ENCODE measurements at regions not wholly inside any gene's neighbourhood (a gene's known extent, or its start where the extent isn't known, plus 50 kb on each side); places are given as distances from the start of the nearest gene placed in this dataset.
"Not testable (repeated sequence)": the region's sequence is repeated elsewhere in the genome, so short reads cannot be mapped to it uniquely, and the experiment has no call there.

- DNase-seq, result no peak
Observed at GRCh38 chr10:36534471-36535002, 590.9 kb upstream of the ANKRD30A start.

DNA sequence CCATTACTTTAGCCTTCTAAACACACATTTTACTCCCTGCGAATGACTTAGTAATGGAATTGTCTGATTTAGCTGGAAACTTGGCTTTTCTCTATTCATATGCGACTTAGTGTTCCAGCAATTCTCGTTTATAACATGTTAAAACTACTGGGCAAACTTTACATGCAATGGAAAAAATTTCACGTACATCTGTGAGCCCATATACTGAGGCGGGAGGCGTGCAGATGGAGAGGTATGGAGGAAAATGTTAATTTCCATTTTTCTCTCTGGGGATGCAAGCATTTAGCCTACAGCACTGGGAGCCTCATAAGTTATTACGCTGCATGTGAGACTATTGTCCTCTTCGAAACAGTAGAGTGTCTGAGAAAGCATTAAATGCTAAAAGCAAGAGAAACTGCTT lies 591.5 kb upstream of the ANKRD30A start:
- DNase-seq, result no peak

DNA sequence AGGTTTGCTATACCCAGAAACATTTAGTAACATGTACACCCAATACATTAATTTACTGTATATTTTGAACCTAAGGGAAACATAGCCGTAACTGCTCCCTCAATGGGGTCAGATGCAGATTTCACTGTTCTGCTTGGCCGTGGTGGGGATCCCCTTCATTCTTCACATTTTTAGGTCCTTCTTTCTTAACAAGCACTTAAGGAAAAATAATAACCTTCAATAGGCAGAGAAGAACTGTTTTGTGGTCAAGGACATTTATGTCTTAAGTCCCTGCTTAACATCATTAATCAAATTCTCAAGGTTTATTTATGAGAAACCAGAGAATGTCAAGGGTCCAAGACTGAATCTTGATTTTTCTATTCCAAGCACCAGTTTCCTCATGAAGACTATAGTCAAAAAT lies 592.1 kb upstream of the ANKRD30A start:
- DNase-seq, result no peak

DNA sequence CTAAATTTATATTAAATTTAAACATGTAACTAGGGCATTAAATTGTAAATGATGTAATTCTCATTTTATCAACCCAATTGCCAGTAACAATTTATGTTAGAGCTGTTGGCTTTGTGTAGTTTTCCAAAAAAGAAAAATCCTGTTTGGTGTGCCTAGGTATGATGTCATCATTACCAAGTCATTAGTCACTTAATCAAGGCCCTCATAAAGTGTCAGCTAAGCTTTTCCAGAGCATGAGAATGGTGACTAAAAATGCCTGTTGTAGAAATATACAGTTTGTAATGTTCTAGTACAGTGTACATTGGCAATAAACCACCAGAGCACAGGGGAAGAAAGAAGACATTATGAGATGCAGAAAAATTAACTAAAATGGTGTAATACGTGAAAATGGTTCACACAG lies 593.8 kb upstream of the ANKRD30A start:
- DNase-seq, result no peak

DNA sequence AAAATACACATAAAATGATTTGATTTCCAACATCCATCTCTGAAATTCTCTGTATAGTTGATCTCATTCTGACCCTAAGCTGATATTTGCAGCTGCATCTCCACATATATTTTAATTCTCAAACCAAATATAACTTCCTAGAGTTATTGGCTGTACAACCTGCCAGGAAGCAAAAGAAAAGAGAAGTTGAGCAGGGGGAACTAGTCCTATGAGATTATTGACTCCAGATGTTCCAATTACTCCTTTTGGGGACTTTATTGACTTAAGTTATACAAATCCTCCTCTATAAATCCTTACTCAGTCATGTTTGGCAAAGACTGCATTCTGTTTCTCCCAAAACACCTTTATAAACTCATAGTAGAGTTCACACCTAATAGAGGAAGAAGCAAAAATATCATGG lies 599.4 kb upstream of the ANKRD30A start:
- no peak for DNase-seq

DNA sequence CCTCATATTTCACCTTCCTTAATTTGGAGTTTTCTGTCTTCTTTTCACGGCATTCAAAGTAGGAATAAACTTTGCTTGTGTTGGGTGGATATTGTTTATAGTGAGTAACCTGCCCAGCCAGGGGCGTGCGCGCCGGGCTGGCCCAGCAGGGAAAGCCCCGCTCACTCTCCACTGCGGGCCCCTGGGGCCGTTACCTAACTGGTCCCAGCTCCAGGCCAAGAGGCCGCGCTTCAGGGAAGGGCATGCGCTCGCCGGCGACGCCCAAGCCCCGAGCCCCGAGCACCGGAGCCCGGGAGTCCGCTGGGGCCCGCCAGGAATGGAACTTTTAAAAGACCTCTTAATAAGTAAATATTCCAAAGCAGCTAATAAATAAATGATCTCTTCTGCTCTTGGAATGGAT lies 601.3 kb upstream of the ANKRD30A start:
- not testable (repeated sequence) for DNase-seq

DNA sequence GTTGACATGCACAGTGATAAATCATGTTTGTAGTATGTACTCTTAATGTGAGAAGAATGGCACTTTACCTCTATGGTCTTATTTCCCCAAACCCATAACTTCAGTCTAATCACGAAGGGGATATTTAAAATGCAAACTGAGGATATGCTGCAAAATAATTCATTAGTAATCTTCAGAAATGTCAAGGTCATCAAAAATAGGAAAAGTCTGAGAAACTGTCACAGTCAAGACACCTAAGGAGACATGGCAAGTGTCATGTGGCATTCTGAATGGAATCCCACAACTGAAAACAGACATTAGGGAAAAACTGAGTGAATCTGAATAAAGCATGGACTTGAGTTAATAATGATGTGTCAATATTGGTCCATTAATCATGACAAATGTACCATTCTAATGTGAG lies 605.5 kb upstream of the ANKRD30A start:
- DNase-seq, result no peak

- no peak for DNase-seq
Observed at GRCh38 chr10:36516281-36516680, 609.1 kb upstream of the ANKRD30A start.

DNA sequence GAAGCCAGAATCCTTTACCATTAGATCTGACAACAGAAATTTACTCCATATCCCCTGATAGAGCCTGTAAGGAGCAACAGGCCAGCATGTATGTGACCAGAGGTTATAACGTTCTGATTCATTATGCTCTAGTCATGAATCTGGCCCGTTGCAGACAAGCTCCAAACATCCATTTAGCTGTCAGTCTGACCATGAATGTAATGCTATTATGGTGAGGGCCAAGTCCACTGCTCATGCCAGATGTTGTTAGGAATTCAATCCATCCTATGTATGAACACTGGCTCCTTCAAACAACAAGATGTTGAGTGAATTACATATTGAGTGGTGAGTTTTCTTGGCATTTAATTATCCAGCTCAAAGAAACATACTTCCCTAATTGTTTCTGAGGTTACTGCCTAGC lies 610.1 kb upstream of the ANKRD30A start:
- DNase-seq, result no peak

DNA sequence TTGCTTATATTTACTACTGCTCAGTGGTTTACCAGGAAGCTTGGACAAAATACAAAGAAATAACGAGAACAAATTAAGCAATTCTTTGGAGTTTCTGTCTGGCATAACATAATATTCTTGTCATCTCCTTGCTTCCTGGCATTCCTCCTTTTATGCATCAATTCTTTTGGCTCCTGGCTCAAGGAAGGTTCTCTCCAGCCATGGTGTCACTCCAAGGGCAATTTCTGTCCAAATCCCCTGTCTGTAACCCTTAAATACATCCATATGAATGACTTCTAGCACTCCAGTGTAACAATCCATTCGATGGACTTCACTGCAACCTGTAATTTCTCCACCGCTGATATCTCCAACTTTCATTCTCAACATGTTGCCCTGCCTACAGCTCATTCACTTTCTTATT lies 617.7 kb upstream of the ANKRD30A start:
- DNase-seq, result no peak

GRCh38 chr10:36506697-36507496 lies 618.5 kb upstream of the ANKRD30A start:
- DNase-seq, result no peak

DNA sequence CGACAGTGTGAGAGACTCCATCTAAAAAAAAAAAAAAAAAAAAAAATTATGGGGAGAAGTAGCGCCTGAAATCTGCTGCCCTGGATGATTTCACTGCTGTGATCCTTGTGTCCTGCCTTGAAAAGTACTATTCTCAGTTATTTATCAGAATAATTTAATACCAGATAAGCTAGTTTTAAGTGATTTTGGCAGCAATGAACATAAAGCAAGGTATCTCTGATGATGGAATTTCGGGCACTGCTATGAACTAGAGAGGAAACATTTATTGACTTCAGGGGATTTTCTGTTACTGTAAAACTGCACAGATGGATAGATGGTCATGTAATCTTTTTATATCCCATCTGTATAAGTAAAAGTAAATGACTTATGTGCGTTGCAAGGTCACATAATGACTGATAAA lies 619.1 kb upstream of the ANKRD30A start:
- DNase-seq, result no peak

DNA sequence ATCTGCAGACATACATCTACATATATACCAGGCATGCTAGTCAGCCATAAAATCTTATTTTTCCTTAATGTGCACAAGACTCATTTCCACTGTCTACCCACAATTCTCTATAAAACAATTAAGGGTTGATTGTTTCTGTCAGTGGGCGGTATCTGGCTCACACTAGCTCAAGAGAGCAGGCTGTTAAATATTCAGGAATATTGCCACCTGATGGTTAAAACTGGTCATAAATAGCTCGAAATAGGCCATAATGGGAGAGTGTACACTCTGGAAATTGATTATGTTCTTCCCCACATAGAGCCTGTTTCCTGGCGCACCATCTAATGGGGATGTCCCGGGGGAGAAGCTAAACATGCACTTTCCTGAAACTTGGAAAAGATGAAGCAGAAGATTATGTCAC lies 620.6 kb upstream of the ANKRD30A start:
- no peak for DNase-seq

DNA sequence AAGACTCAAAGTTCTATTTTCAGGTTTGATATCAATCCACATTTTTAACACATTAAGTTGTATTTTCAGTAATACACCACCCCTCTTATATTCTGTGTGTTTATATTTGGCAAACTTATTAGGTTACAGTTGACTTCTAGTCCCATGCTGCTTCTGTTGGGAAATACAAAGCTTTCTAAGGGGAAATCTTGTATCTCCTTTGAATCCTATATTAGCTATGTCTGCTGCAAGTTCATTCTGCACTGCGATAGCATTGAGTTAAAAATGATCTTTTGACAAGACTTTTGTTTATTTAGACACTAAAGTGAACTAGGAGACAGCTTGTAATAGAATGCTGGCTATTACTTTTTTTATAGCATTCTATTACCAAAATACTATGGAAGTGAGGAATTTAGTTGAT lies 625.1 kb upstream of the ANKRD30A start:
- no peak for DNase-seq

- DNase-seq, result no peak
Observed at GRCh38 chr10:36499693-36500092, 625.7 kb upstream of the ANKRD30A start.

- DNase-seq, result no peak
Observed at GRCh38 chr10:36496758-36497157, 628.6 kb upstream of the ANKRD30A start.

GRCh38 chr10:36494371-36494770 lies 631.0 kb upstream of the ANKRD30A start:
- no peak for DNase-seq

GRCh38 chr10:36493516-36493880 lies 631.9 kb upstream of the ANKRD30A start:
- DNase-seq, result no peak

- DNase-seq, result no peak
Observed at GRCh38 chr10:36492590-36493515, 632.5 kb upstream of the ANKRD30A start.

DNA sequence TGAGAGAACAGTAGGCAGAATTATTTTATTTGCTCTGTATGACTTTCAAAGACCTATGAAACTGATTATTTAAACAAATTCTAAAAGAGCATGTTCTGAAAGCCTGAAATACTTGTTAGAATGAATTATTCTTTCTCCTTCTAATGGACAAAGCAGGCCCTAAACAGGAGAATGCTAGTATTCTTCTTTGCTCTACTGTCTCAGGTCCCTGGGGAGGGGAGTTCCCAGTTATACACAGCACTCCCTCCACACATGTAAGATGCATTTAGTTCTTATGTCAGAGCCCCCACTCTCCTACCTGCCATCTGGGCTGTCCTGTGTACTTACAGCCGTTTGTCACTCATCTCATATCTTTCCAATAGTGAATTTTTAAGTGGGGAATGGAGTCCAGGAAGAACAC lies 633.5 kb upstream of the ANKRD30A start:
- no peak for DNase-seq

- DNase-seq, result no peak
Observed at GRCh38 chr10:36489611-36490228, 635.7 kb upstream of the ANKRD30A start.

GRCh38 chr10:36489181-36489580 lies 636.2 kb upstream of the ANKRD30A start:
- no peak for DNase-seq

DNA sequence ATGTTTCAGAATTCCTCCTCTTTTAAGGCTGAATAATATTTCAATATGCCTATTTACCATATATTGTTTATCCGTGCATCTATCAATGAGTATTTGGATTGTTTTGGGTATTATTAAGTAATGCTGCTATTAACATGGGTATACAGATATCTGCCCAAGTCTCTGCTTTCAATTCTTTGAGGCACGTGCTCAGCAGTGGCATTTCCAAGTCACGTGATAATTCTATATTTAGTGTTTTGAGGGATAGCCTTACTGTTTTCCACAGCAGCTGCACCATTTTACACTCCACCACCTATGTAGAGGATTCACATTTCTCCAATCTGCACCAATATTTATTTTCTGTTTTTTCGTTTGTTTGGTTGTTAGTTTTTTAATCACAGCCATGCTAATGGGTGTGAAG lies 636.8 kb upstream of the ANKRD30A start:
- no peak for DNase-seq

- DNase-seq, result no peak
Observed at GRCh38 chr10:36479073-36479472, 646.3 kb upstream of the ANKRD30A start.
